NCI-H2081 (cell line): ENCODE measurements at regions not wholly inside any gene's neighbourhood (a gene's known extent, or its start where the extent isn't known, plus 50 kb on each side); places are given as distances from the start of the nearest gene placed in this dataset.

Experiments used
- DNase-seq, 2 experiments: peaks; one replicate each; lab custom pipeline; 2025; lab: John Stamatoyannopoulos, UW

GRCh38 chr1:175865041-175865766 lies 121.8 kb upstream of the TNR start:
- no peak for DNase-seq

DNA sequence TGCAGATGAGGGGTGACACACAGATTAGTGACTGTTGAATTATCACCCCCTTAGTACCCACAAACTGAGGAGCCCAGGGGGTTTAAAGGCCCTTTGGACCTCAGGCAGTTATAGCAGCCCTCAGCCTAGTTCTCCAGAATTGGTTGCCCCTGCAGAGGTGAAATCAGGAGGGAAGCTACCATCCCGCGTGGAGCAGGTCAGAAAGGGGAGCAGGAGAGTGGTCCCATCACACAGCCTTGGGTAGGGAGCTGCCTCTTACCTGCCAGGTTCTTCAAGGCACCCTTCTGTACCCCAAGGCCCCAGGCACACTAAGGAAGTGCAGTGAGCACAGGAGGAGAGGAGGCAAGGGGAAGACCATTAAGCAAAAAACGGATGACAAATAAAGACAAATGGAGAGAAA lies 121.2 kb upstream of the TNR start:
- DNase-seq: no peak

GRCh38 chr1:175864183-175864582 lies 120.8 kb upstream of the TNR start:
- DNase-seq: no peak

GRCh38 chr1:175863299-175864050 lies 120.1 kb upstream of the TNR start:
- no peak for DNase-seq

- no peak for DNase-seq
These were observed 119.0 kb upstream of the TNR start for GRCh38 chr1:175862408-175862807.

- DNase-seq: no peak
These were observed 118.4 kb upstream of the TNR start for GRCh38 chr1:175861626-175862367.

DNA sequence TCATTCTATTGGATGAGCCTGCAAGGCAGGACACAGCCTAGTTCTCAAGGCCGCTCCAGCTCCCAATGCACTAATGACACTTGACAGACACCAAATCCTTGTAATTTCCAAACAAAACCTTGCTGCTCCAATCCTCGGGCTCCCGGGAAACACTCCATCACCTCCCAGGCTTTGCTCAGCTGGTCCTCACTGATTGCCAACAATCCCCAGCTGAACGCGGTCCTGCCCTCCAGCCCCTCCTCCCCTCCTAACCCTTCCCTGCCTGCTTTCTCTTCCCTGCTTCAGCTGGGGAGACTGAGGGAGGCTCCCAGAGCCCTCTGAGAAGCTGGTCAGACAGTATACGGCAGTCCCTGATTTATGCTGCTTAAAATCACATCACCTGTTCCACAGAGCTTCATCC lies 114.4 kb upstream of the TNR start:
- peak in 1 of 2 experiments; percentile 22 for DNase-seq

GRCh38 chr1:175853681-175854080 lies 110.3 kb upstream of the TNR start:
- no peak for DNase-seq

DNA sequence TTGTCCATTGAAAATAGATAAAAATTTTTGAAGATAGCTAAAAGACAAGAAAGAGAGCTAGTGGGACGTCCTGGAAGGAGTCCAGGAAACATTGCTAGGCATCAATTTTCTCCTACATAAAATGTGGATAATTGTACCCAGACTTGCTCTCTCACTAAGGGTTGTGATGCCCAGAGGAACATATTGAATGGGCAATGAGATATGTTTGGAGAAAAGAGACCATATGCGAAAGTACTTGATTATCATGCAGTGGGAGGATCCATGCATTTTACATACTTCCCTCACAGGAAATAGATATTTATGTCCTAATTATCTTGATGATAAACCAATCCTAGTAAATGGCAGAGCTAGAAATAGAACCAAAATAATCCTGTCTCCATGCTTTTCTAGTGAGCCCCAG lies 108.4 kb upstream of the TNR start:
- no peak for DNase-seq

DNA sequence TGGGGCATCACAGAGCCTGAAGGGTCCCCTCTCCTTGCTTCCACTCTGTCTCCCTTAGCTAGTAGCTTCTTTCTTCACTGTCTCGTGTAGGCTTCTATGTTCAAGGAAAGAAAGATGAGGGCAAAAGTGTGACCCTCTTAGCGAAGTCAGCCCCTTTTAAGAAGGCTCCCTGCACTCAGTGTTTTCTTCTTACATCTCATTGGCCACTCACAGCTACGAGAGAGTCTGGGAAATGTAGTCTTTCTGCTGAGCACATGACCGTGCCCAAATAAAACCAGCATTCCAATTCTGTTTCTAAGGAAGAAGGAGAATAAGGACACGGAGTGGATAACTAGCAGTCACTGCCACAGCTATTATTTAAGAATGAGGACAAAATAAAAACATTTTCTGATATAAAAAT lies 104.9 kb upstream of the TNR start:
- no peak for DNase-seq

- DNase-seq: no peak
These were observed 102.6 kb upstream of the TNR start for GRCh38 chr1:175845985-175846384.

- no peak for DNase-seq
These were observed 101.9 kb upstream of the TNR start for GRCh38 chr1:175845338-175845737.

DNA sequence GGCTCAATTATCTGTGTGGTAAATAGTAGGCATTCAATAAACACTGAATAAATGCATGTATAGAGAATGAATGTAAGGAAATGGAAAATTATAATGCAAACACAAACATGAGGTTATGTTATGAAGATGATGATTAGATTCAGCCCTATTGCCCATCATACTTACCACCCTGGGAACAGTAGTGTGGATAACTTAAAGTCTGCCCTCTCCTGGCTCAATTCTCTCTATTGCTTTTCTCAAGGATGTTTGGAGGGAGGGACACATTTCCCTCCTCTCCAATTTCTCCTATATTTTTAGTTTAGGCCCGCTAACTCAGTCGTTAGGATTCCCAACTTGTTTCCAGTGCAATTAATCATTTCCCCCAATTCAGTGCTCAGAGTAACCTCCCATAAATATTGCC lies 101.5 kb upstream of the TNR start:
- no peak for DNase-seq

DNA sequence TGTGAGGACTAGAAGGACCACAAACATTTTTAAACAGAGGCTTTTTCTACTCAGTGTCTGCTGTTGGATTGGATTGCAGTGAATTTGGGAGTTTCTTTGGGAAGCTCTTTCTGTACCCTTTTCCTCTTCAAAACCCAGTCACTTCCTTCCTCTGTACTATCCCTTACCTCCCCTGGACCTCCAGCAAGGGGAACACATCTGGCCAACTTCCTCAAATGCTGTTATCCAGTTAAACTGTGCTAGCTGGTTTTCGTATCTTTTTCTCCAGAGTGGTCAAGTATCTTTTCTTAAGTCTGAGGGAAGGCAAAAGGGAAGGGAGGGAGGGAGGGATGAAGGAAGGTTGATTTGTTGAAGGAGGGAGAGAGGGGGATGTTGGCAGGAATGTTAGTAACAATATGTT lies 99.2 kb upstream of the TNR start:
- no peak for DNase-seq

- peak; percentile 28 to 69 for DNase-seq
These were observed 98.4 kb upstream of the TNR start for GRCh38 chr1:175841738-175842187.

DNA sequence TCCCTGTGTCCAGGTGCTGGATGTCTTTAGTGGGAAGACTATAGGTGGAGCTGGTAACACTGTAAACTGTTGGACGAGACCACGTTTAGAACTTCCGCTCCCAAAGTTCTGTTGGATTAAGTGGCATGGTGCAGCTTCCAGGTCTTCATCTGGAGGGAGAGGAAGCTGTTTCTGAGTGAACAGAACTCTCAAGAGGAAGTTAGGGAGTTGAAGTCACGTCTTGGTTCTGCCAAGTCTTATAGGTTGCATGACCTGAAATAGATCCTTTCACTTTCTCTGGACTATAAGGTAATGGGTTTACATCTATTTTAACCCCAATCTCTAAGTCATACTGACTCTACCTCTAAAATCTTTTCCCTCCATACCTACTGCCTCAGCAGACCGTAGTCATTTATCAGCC lies 97.4 kb upstream of the TNR start:
- no peak for DNase-seq

DNA sequence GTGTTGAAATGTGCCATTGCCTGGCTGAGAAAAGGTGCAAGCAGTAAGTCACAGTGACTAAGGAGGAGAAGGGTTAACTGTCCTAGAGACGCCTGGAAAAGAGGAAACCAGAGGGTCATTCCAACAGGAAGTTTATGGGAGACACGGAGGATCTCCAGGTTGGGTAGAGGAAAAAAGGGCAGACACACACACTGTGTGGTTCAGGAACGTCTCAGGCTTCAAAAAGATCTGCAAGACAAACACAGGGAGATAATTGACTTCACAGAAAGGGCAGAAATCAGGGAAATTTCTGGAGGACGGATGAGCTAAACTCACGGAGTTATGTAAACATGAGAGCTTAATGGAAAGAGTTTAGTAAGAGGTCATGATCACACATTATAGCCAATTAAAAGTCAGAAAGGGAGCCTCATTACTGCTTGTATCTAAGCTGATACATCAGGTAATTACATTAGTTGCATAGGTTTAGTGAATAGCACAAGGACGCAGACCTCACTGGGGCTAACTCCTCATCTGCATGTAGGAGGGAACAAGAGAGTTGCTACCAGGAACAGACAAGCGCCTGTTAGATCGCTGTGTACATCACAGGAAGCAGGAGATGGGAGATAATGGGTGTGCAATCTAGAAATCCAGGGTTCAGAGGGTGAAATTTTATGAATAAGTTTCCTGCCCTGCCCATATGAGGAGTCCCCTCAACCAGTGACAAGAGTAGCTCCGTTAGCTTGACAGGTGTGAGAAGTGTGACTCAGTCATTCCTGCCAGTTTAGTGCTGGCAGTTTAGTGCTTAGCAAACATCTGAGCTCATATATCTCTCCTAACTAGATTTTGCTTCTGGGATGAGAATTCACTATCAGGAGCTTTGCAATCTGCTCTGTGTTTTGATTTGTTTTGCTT lies 96.6 kb upstream of the TNR start:
- DNase-seq: peak in 1 of 2 experiments; percentile 19

DNA sequence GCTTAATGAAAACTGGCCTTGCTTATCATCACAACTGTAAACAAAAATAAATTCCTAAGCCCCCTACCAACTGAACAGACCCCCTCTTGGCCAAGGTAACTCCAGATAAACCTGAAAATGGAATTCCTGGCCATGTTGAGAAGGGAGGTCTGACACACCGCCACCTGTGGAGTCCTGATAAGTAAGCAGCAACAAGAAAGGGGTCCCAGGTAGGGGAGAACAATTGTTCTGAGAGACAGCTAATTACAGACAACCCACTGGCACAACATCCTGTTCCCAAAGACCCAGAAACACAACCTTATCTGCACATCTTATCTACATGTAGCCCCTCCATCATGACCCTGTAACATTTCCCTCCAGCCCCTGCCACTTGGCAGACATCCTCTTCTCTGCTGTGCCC lies 91.2 kb upstream of the TNR start:
- DNase-seq: no peak

- no peak for DNase-seq
These were observed 90.6 kb upstream of the TNR start for GRCh38 chr1:175833951-175834350.

DNA sequence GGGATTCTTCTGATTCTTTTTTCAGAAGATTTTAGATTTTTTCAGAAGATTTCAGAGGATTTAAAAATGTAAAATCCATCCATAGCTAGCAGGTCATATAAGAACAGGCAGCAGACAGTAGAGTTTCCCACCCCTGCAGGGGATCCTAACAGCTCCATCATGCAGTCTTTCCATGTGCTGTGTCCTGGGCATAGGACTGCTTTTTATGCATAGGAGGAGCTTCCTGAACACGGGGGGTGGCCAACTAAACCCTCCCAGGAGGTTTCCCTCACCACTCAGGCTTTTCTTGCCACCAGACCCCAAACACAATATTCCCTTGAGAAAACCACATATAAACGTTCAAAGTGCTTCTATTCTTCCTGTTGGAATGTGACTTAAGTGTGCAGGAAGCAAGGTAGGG lies 90.1 kb upstream of the TNR start:
- no peak for DNase-seq

DNA sequence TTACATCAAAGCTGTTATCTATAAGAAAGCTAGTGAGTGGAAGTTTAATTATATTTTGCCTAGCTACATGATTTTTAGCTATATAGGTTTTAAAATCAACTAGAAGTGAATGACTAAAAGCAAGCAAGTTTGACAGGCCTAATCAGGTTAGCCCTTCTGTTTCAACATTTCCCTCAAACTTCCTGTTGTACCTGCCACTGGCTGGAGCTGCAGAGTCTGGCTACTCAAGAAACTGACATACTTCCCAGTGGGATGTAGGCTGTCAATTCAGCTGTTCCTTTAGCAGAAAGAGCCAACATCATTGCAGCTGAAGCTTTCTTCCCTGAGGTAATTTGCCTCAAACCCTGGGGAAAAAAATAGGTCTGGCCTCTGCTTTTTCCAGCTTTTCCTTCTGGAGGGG lies 87.1 kb upstream of the TNR start:
- no peak for DNase-seq

DNA sequence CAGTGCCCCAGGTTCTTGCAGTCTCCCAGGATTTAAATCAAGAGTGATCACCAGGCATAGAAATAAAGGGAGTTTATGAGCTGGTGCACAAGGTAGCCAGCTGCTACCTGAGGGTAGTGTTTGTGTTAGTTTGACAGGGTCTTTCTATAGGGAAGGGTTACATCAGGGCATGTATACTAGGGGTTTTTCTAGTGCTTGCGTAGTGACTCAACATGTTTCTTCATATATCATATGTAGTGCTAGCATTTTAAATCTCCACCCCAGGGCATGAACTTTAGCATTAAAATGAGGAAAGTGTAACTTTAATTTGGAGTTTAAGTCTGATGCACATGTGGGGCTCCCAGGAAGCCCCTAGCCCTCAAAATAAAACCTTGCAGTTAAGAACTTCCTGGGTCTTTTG lies 86.5 kb upstream of the TNR start:
- DNase-seq: no peak
